Kidney glomerular epithelial cell (primary cell): ENCODE measurements at regions not wholly inside any gene's neighbourhood (a gene's known extent, or its start where the extent isn't known, plus 50 kb on each side); places are given as distances from the start of the nearest gene placed in this dataset.
"Not testable (repeated sequence)": the region's sequence is repeated elsewhere in the genome, so short reads cannot be mapped to it uniquely, and the experiment has no call there.

Source experiments
- DNase-seq: peaks from one replicate; lab custom pipeline; 2025; lab: John Stamatoyannopoulos, UW

GRCh38 chr22:49659281-49659923 lies 168.3 kb downstream of the BRD1 start:
- DNase-seq: no peak

- no peak for DNase-seq
Observed at GRCh38 chr22:49658902-49659280, 168.8 kb downstream of the BRD1 start.

- DNase-seq: no peak
Observed at GRCh38 chr22:49657974-49658590, 169.6 kb downstream of the BRD1 start.

GRCh38 chr22:49657275-49657973 lies 170.2 kb downstream of the BRD1 start:
- no peak for DNase-seq

- not testable (repeated sequence) for DNase-seq
Observed at GRCh38 chr22:49656883-49657274, 170.8 kb downstream of the BRD1 start.

- no peak for DNase-seq
Observed at GRCh38 chr22:49656291-49656851, 171.3 kb downstream of the BRD1 start.

GRCh38 chr22:49655168-49655812 lies 172.4 kb downstream of the BRD1 start:
- no peak for DNase-seq

GRCh38 chr22:49650336-49651241 lies 177.1 kb downstream of the BRD1 start:
- DNase-seq: no peak

- no peak for DNase-seq
Observed at GRCh38 chr22:49649166-49650068, 178.3 kb downstream of the BRD1 start.

- DNase-seq: no peak
Observed at GRCh38 chr22:49648053-49648452, 179.6 kb downstream of the BRD1 start.

GRCh38 chr22:49647627-49648026 lies 180.0 kb downstream of the BRD1 start:
- no peak for DNase-seq

GRCh38 chr22:49646876-49647275 lies 180.8 kb downstream of the BRD1 start:
- DNase-seq: no peak

GRCh38 chr22:49645791-49646550 lies 181.7 kb downstream of the BRD1 start:
- DNase-seq: no peak

- DNase-seq: no peak
Observed at GRCh38 chr22:49645257-49645656, 182.4 kb downstream of the BRD1 start.

- no peak for DNase-seq
Observed at GRCh38 chr22:49643998-49644397, 183.7 kb downstream of the BRD1 start.

GRCh38 chr22:49643466-49643865 lies 184.2 kb downstream of the BRD1 start:
- DNase-seq: no peak

GRCh38 chr22:49642741-49643140 lies 184.9 kb downstream of the BRD1 start:
- DNase-seq: no peak

GRCh38 chr22:49642331-49642730 lies 185.3 kb downstream of the BRD1 start:
- DNase-seq: no peak

- DNase-seq: no peak
Observed at GRCh38 chr22:49641770-49642313, 185.8 kb downstream of the BRD1 start.
